ENCODE measurements at regions not wholly inside any gene's neighbourhood (a gene's known extent, or its start where the extent isn't known, plus 50 kb on each side); places are given as distances from the start of the nearest gene placed in this dataset.

GRCh38 chr10:21217107-21217506, 308.4 kb downstream of the SKIDA1 start:
- TF ChIP-seq EZH2 (IDR thresholded peaks at IDR 0.05; ENCODE audit: low read depth): no peak
- TF ChIP-seq CTCF (conservative IDR thresholded peaks at IDR 0.05): no peak
- Histone ChIP-seq H3K4me2 (no peak overlapping the region), H3K27ac (no peak overlapping the region), H3K27me3 (ENCODE audit: insufficient read depth, low read depth) (no peaks in the 10 kb centered on the region), H3K4me1 (replicated peaks; ENCODE audit: insufficient read depth) (no peaks in the 10 kb centered on the region), H3F3A (ENCODE audit: insufficient read depth, low read depth) (no peaks in the 10 kb centered on the region), H3K4me3 (no peak overlapping the region), H2AFZ (no peak overlapping the region), H4K20me1 (ENCODE audit: insufficient read depth) (no peaks in the 10 kb centered on the region), H3K36me3 (ENCODE audit: low read depth) (no peaks in the 10 kb centered on the region), H3K79me2 (ENCODE audit: low read depth) (no peaks in the 10 kb centered on the region), H3K9me2 (ENCODE audit: insufficient read depth) (no peaks in the 10 kb centered on the region), H3K9me3 (ENCODE audit: insufficient read depth, low read depth) (no peaks in the 10 kb centered on the region)
- no TSS peak for BruUV-seq (replicated peaks)
- CTCF ChIA-PET: interaction anchor here (0.7 kb wide), 1 partner anchor 16 kb away, joined by 3 read pairs; no protein-coding TSS in a partner anchor
- intact Hi-C loops (cut with micrococcal nuclease; ENCODE audit: unreplicated experiment): no loop called here
- POLR2A ChIA-PET (ENCODE audit: unreplicated experiment): no interaction called here
- DNase-seq: no peak

- BruUV-seq (replicated peaks): no TSS peak
- H3K27ac ChIP-seq: no peak overlapping the region
- H3K36me3 ChIP-seq (ENCODE audit: low read depth): no peaks in the 10 kb centered on the region
- H3K4me3 ChIP-seq: no peak overlapping the region
- no peaks in the 10 kb centered on the region for H3F3A ChIP-seq (ENCODE audit: insufficient read depth, low read depth)
- H3K4me1 ChIP-seq (replicated peaks; ENCODE audit: insufficient read depth): no peaks in the 10 kb centered on the region
- H4K20me1 ChIP-seq (ENCODE audit: insufficient read depth): no peaks in the 10 kb centered on the region
- TF ChIP-seq EZH2 (IDR thresholded peaks at IDR 0.05; ENCODE audit: low read depth) (no peak), CTCF (conservative IDR thresholded peaks at IDR 0.05) (no peak)
- no peaks in the 10 kb centered on the region for H3K79me2 ChIP-seq (ENCODE audit: low read depth)
- intact Hi-C loops (cut with micrococcal nuclease; ENCODE audit: unreplicated experiment): no loop called here
- no peaks in the 10 kb centered on the region for H3K9me3 ChIP-seq (ENCODE audit: insufficient read depth, low read depth)
- H3K4me2 ChIP-seq: no peak overlapping the region
- no peaks in the 10 kb centered on the region for H3K27me3 ChIP-seq (ENCODE audit: insufficient read depth, low read depth)
- ChIA-PET CTCF (no interaction called here), POLR2A (ENCODE audit: unreplicated experiment) (interaction anchor here (0.6 kb wide), 1 partner anchor 37 kb away, joined by 4 read pairs; no protein-coding TSS in a partner anchor)
- DNase-seq: no peak
- H2AFZ ChIP-seq: no peak overlapping the region
- H3K9me2 ChIP-seq (ENCODE audit: insufficient read depth): no peaks in the 10 kb centered on the region
These were observed 311.2 kb downstream of the SKIDA1 start for GRCh38 chr10:21214329-21214728.

GRCh38 chr10:21213381-21213780, 312.1 kb downstream of the SKIDA1 start:
- Histone ChIP-seq H3F3A (ENCODE audit: insufficient read depth, low read depth) (no peaks in the 10 kb centered on the region), H3K4me3 (no peak overlapping the region), H3K79me2 (ENCODE audit: low read depth) (no peaks in the 10 kb centered on the region), H3K9me2 (ENCODE audit: insufficient read depth) (no peaks in the 10 kb centered on the region), H3K9me3 (ENCODE audit: insufficient read depth, low read depth) (no peaks in the 10 kb centered on the region), H3K36me3 (ENCODE audit: low read depth) (no peaks in the 10 kb centered on the region), H3K4me2 (no peak overlapping the region), H3K4me1 (replicated peaks; ENCODE audit: insufficient read depth) (no peaks in the 10 kb centered on the region), H2AFZ (no peak overlapping the region), H4K20me1 (ENCODE audit: insufficient read depth) (no peaks in the 10 kb centered on the region), H3K27ac (no peak overlapping the region), H3K27me3 (ENCODE audit: insufficient read depth, low read depth) (no peaks in the 10 kb centered on the region)
- TF ChIP-seq CTCF (conservative IDR thresholded peaks at IDR 0.05) (no peak), EZH2 (IDR thresholded peaks at IDR 0.05; ENCODE audit: low read depth) (no peak)
- intact Hi-C loops (cut with micrococcal nuclease; ENCODE audit: unreplicated experiment): no loop called here
- DNase-seq: no peak
- no TSS peak for BruUV-seq (replicated peaks)
- ChIA-PET CTCF (no interaction called here), POLR2A (ENCODE audit: unreplicated experiment) (no interaction called here)
